Fibroblast of villous mesenchyme (primary cell): ENCODE measurements at regions not wholly inside any gene's neighbourhood (a gene's known extent, or its start where the extent isn't known, plus 50 kb on each side); places are given as distances from the start of the nearest gene placed in this dataset.

ENCODE experiments used
- DNase-seq: peaks from one replicate; pipeline ENCODE4 v3.0.0-alpha.2; 2010; ENCODE audit warnings: low read depth
- H3K4me3 ChIP-seq: 2 replicates; pipeline ENCODE4 v1.5.1; 2011; ENCODE audit warnings: low read depth, mild to moderate bottlenecking, low read length
- TF ChIP-seq, protein P1 (sequence below): IDR thresholded peaks from 2 replicates; pipeline ENCODE4 v1.5.1; 2012; ENCODE audit warnings: low read depth, mild to moderate bottlenecking, low read length; ENCODE audit not compliant: insufficient read depth

GRCh38 chr13:69391756-69392155 is 715.9 kb upstream of the ATXN8OS start:
- TF ChIP-seq, protein P1, sequence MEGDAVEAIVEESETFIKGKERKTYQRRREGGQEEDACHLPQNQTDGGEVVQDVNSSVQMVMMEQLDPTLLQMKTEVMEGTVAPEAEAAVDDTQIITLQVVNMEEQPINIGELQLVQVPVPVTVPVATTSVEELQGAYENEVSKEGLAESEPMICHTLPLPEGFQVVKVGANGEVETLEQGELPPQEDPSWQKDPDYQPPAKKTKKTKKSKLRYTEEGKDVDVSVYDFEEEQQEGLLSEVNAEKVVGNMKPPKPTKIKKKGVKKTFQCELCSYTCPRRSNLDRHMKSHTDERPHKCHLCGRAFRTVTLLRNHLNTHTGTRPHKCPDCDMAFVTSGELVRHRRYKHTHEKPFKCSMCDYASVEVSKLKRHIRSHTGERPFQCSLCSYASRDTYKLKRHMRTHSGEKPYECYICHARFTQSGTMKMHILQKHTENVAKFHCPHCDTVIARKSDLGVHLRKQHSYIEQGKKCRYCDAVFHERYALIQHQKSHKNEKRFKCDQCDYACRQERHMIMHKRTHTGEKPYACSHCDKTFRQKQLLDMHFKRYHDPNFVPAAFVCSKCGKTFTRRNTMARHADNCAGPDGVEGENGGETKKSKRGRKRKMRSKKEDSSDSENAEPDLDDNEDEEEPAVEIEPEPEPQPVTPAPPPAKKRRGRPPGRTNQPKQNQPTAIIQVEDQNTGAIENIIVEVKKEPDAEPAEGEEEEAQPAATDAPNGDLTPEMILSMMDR, result no peak
- no peak for DNase-seq
- no peak overlapping the region for H3K4me3 ChIP-seq

GRCh38 chr13:69389899-69390298 is 717.7 kb upstream of the ATXN8OS start:
- no peak for DNase-seq
- TF ChIP-seq, protein P1, result no peak

DNA sequence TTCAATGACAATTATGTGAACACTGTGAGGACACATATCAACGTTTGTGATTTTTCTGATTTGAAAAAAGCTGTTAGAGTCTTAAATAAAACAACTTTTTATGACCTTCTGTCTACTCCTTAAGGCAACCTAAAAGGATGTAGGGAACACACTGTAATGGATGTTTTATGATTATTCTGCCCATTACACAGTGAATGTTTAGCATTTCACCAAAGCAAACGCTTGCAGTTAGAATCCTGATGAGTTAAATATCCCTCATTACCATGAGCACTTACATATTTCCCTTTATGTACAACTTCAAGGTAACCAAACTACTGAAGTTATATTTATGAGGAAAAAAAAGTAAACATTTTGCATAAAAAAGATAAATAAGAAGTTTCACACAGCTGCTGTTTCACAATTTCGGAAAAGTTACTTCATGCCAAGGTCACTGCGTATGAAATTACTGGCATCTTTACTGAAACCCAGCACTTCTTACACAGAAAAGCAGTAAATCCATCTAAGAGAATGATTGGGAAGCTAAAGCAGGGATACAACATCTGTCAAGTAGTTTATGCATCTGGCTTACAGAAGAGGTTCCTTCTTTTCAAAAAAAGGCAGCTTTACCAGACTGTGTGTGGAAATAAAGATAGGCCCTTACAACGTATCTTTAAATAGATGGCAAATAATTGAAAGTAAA is 733.7 kb upstream of the ATXN8OS start:
- no peak for DNase-seq
- no peak overlapping the region for H3K4me3 ChIP-seq
- TF ChIP-seq, protein P1, result no peak

More at GRCh38 chr13:69389899-69390298, 717.7 kb upstream of the ATXN8OS start:
- H3K4me3 ChIP-seq, result no peak overlapping the region

- no peak for DNase-seq
- TF ChIP-seq, protein P1, result no peak
- H3K4me3 ChIP-seq, result no peak overlapping the region
Observed at GRCh38 chr13:69363360-69363759, 744.3 kb upstream of the ATXN8OS start.

GRCh38 chr13:69331245-69331644 is 776.4 kb upstream of the ATXN8OS start:
- TF ChIP-seq, protein P1, result no peak
- DNase-seq, result no peak
- H3K4me3 ChIP-seq, result no peak overlapping the region

DNA sequence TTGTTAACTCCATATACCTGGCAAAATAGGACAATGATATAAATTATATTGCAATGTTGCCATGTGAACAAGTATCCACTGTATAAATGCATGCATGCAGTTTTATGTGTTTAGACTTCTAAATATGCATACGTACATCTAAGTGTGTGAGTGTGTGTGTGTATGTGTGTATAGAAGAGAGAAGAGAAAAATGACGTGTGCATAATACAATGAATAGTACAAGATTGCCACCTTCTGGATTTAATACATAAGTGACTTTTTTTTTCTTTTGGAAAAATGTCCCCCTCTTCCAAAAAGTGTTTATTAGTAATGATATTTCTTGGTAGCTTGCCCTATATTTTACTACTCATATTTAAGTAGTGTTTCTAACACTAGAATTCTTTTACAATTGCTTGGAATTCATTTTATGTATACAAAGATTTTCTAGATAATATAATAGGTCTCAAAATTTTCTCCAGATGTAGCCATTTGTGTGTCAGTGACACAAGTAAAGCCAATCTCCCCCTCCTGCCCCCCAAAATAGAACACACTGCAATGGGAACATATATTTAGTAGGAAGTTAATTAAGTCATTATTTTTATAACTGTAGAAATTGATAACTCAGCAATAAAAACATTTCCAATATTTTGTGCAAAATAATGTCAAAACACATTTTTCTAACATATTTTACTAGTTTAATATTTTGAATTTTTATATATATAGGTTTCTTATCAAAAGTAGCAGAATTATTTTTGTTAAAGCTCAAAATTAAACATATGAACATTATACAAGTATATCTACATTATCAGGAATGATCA is 783.3 kb upstream of the ATXN8OS start:
- no peak for DNase-seq
- H3K4me3 ChIP-seq, result no peak overlapping the region
- TF ChIP-seq, protein P1, result no peak
